Common myeloid progenitor, CD34-positive (primary cell): ENCODE measurements at regions not wholly inside any gene's neighbourhood (a gene's known extent, or its start where the extent isn't known, plus 50 kb on each side); places are given as distances from the start of the nearest gene placed in this dataset.

Source experiments
- CTCF ChIA-PET: fragments of 350-600 bp; sonication (Branson Sonifier 250); formaldehyde crosslinking; loops from one replicate; lab custom pipeline; 2021; ENCODE audit warnings: antibody characterized with exemption; lab: Charles Lee
- POLR2A ChIA-PET: fragments of 350-600 bp; sonication (Branson Sonifier 250); formaldehyde crosslinking; loops from one replicate; lab custom pipeline; 2021; ENCODE audit warnings: antibody characterized with exemption; lab: Charles Lee
- DNase-seq, 3 donors: peaks; one replicate each; pipeline versions ENCODE4 v3.0.0 to v3.0.0-alpha.2; 2013
- H3K27ac ChIP-seq, 2 experiments: 1 replicate in 1 of 2; 2 replicates in 1 of 2; pipeline ENCODE4 v1.7.0; 2013; ENCODE audit warnings: inconsistent platforms in 2 of 2, low read length in 2 of 2, mild to moderate bottlenecking in 2 of 2, low read depth in 1 of 2, moderate library complexity in 1 of 2; ENCODE audit not compliant: severe bottlenecking in 2 of 2, insufficient read depth in 1 of 2, poor library complexity in 1 of 2
- H3K27me3 ChIP-seq, 5 experiments: replicated peaks in 2 of 5; 1 replicate in 3 of 5; 2 replicates in 2 of 5; pipeline versions ENCODE4 v1.6.1 to v1.7.0; 2013; ENCODE audit warnings: low read length in 4 of 5, mild to moderate bottlenecking in 2 of 5, moderate library complexity in 2 of 5, inconsistent platforms in 1 of 5; ENCODE audit not compliant: insufficient read depth in 5 of 5, control insufficient read depth in 4 of 5
- H3K36me3 ChIP-seq, 4 experiments: 1 replicate in 2 of 4; 2 replicates in 2 of 4; pipeline versions ENCODE4 v1.6.1 to v1.7.0; 2013; ENCODE audit warnings: low read length in 3 of 4, control low read depth in 1 of 4, mild to moderate bottlenecking in 1 of 4; ENCODE audit not compliant: control insufficient read depth in 4 of 4, insufficient read depth in 4 of 4
- H3K4me1 ChIP-seq, 4 experiments: 1 replicate in 3 of 4; 2 replicates in 1 of 4; pipeline versions ENCODE4 v1.6.1 to v1.7.1; 2013; ENCODE audit warnings: low read length in 3 of 4, mild to moderate bottlenecking in 3 of 4, control low read depth in 1 of 4, inconsistent platforms in 1 of 4, moderate library complexity in 1 of 4; ENCODE audit not compliant: control insufficient read depth in 4 of 4, insufficient read depth in 4 of 4; ENCODE audit errors: control extremely low read depth in 1 of 4
- H3K4me3 ChIP-seq, 7 experiments: 1 replicate in 4 of 7; 2 replicates in 3 of 7; pipeline versions ENCODE4 v1.5.1 to v1.7.0; 2013; ENCODE audit warnings: mild to moderate bottlenecking in 7 of 7, low read length in 6 of 7, moderate library complexity in 6 of 7, inconsistent platforms in 2 of 7, low read depth in 2 of 7, control low read depth in 1 of 7; ENCODE audit not compliant: insufficient read depth in 4 of 7, control insufficient read depth in 1 of 7; ENCODE audit errors: extremely low read depth in 1 of 7
- H3K9me3 ChIP-seq, 5 experiments: 1 replicate in 4 of 5; 2 replicates in 1 of 5; pipeline versions ENCODE4 v1.6.1 to v1.7.1; 2013; ENCODE audit warnings: low read length in 4 of 5, mild to moderate bottlenecking in 2 of 5, inconsistent platforms in 1 of 5, low read depth in 1 of 5, moderate library complexity in 1 of 5; ENCODE audit not compliant: control insufficient read depth in 4 of 5, insufficient read depth in 2 of 5; ENCODE audit errors: control extremely low read depth in 1 of 5
- WGBS: methylation state at CpG from one replicate; pipeline ENCODE4 v1.1.5; 2013; ENCODE audit not compliant: insufficient coverage; 5-methylcytosine and 5-hydroxymethylcytosine counted together

DNA sequence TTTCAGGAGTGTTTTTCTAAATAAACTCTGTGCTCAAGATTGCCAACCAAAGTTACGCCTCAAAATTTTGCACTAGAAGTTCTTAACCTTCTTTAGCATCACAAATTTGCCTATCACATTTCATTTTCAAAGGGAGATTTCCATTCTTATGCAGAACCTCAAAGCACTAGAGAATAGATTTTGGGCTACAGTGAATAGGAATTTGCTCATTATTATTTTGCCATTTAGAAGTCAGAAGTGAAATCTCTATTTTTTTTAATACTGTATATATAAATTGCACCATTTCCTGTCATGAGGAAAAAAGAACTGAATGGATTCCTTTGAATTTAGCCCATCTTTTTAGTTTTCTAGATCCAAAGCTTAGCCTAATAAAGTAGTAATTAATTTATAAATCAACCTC, 796.4 kb downstream of the ADGRL2 start:
- peaks cover 9 to 25% (median 15%) of the 10 kb centered on the region in 4 experiments for H3K4me1 ChIP-seq
- DNase-seq = no peak

DNA sequence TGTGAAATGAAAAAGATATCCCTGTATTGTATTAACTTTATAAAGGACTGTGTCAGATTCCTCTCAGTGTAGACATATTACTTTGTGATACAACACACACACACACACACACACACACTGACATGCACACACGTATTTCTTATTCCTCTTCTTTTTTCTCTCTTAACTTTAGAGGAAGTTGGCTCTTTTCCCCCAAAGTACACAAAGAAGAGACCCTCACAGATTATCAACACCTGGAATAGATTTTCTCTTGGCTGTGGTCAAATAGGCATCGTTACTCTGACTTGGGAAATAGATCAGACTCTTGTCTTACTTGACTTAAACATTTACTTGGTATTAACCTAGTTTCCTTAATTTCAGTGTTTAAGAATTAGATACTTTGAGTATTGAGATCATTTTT, 792.8 kb downstream of the ADGRL2 start:
- H3K27me3 ChIP-seq = no peaks in the 10 kb centered on the region
- 57% methylated on average over 1 of the region's 2 CpGs for WGBS
- CTCF ChIA-PET = no interaction called here
- peaks cover 2 to 11% (median 6%) of the 10 kb centered on the region in 4 experiments for H3K4me1 ChIP-seq
- H3K27ac ChIP-seq = no peak overlapping the region
- H3K9me3 ChIP-seq = no peaks in the 10 kb centered on the region
- POLR2A ChIA-PET = no interaction called here
- no peak for DNase-seq
- H3K4me3 ChIP-seq = no peak overlapping the region
- no peaks in the 10 kb centered on the region for H3K36me3 ChIP-seq

More for the DNA sequence above, 796.4 kb downstream of the ADGRL2 start:
- Histone ChIP-seq H3K27me3 (no peaks in the 10 kb centered on the region), H3K27ac (no peak overlapping the region), H3K9me3 (no peaks in the 10 kb centered on the region), H3K36me3 (no peaks in the 10 kb centered on the region), H3K4me3 (no peak overlapping the region)
- WGBS = no CpG with 5 or more reads among the region's 1 CpG
- ChIA-PET POLR2A (no interaction called here), CTCF (no interaction called here)

DNA sequence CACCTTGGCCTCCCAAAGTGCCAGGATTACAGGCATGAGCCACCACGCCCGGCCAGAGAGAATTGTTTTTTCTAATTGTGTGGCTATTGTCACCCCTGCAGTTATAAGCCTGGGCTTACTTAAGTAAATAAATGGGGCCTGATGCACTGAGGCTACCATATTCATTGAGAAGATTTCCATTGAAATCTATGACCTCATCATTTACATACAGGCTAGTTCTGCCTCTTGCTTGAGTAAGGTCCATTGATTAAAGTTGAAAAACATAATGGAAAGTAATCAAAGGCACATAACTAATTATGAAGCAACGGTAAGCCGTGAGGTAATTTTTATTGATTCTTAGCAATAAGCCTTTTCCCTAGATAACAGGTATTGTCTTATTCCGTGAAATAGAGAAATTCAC, 788.9 kb downstream of the ADGRL2 start:
- Histone ChIP-seq H3K9me3 (no peaks in the 10 kb centered on the region), H3K36me3 (no peaks in the 10 kb centered on the region), H3K27me3 (no peaks in the 10 kb centered on the region), H3K4me1 (no peaks in the 10 kb centered on the region), H3K4me3 (no peak overlapping the region), H3K27ac (no peak overlapping the region)
- WGBS = 100% methylated on average over 3 of the region's 5 CpGs
- CTCF ChIA-PET = no interaction called here
- no peak for DNase-seq
- POLR2A ChIA-PET = no interaction called here

DNA sequence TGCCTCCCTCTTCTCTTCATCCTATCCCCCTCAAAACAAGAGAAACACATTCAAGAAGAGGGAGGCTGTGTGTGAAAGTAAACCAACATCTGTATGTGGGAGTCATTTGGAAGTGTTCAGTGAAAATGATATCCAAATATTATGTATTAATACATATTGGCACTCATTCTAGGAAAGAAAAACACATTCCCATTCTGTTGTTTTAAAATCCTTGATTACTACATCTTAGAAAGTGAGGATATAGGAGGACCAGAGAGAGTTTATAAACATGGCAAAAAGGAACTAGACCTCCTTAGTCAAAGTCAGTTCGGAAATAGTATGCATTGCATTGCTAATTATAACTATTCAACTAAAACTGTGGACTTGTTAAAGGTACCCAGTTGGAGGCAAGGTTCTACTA, 786.6 kb downstream of the ADGRL2 start:
- Histone ChIP-seq H3K4me1 (no peaks in the 10 kb centered on the region), H3K27ac (no peak overlapping the region), H3K9me3 (no peaks in the 10 kb centered on the region), H3K4me3 (no peak overlapping the region), H3K36me3 (no peaks in the 10 kb centered on the region), H3K27me3 (no peaks in the 10 kb centered on the region)
- POLR2A ChIA-PET = no interaction called here
- CTCF ChIA-PET = no interaction called here
- DNase-seq = no peak
- no CpG with 5 or more reads among the region's 1 CpG for whole genome bisulfite sequencing

DNA sequence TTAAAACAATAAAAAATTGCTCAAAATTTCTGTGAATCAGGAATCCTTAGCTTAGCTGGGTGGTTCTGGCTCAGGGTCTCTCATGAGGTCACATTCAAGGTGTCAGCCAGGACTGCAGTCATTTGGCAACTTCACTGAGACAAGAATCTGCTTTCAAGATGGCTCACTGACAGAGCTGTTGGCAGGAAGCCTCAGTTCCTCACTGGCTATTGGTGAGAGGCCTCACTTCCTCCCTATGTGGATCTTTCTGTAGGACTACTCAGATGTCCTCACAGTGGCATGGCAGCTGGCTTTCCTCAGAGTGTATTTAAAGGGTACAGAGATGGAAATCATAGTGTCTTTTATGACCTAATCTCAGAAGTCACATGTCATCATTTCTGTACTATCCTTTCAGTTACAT, 785.7 kb downstream of the ADGRL2 start:
- Histone ChIP-seq H3K27ac (no peak overlapping the region), H3K9me3 (no peaks in the 10 kb centered on the region), H3K4me3 (no peak overlapping the region), H3K4me1 (no peaks in the 10 kb centered on the region), H3K27me3 (no peaks in the 10 kb centered on the region), H3K36me3 (no peaks in the 10 kb centered on the region)
- no peak for DNase-seq
- ChIA-PET POLR2A (no interaction called here), CTCF (no interaction called here)

DNA sequence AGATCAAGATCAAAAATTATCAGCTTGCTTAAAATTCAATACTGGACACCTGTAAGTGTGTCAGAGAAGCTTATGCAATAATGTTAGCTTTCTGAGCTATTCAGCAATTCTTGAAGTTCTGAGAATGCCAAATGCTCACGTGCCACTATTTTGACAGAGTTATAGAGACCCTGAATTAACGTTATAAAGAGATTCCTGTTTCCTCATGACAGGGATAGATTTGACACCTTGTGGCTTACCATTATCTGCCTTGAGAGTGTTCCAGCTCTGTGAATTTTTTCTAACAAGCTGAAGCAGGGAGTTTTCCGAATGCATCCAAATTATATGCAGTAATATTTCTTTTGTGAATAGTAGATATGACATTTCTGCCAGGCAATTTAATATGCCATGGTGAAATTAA, 781.6 kb downstream of the ADGRL2 start:
- no peaks in the 10 kb centered on the region for H3K27me3 ChIP-seq
- WGBS = 22% methylated on average over 1 of the region's 3 CpGs
- no peaks in the 10 kb centered on the region for H3K36me3 ChIP-seq
- no peak for DNase-seq
- ChIA-PET POLR2A (no interaction called here), CTCF (no interaction called here)
- no peaks in the 10 kb centered on the region for H3K9me3 ChIP-seq
- no peak overlapping the region for H3K27ac ChIP-seq
- H3K4me3 ChIP-seq = no peak overlapping the region
- peaks cover 0 to 11% (median 2%) of the 10 kb centered on the region in 4 experiments for H3K4me1 ChIP-seq

DNA sequence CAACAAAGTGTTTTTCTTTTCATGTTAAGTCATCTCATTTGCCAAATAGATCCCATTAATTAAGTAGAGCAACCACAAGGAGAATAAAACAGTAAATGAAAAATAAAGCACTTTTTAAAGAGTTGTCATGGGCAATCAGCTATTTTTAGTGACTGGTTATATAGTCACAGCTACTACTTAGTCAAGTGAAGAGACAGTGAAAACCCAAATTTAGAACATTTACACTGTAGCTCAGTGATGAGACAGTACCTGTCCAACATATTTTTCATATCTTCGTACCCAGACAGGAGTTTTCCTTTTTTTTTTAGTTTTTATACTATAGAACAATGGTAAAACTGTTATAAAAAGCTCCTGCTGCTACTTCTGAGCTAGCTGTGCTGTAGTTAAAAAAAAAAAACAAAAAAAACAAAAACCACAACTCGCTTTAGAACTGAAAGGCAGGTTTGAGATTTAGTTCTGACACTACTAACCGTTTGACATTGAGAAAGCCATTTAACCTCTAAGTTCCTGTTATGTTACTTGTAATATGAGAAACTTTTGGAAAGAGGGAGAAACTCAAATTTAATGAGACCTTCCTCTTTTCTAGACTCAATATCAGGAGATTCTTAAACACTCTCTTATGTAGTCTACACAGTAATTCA, 777.5 kb downstream of the ADGRL2 start:
- CTCF ChIA-PET = no interaction called here
- POLR2A ChIA-PET = interaction anchor here (0.7 kb wide), 1 partner anchor 137 kb away, joined by 4 read pairs; no protein-coding TSS in a partner anchor
- no CpG with 5 or more reads among the region's 3 CpGs for WGBS
- DNase-seq = peak in 2 of 3 donors; percentile 13 to 18
- Histone ChIP-seq H3K9me3 (no peaks in the 10 kb centered on the region), H3K27ac (no peak overlapping the region), H3K4me3 (no peak overlapping the region), H3K36me3 (no peaks in the 10 kb centered on the region), H3K27me3 (no peaks in the 10 kb centered on the region), H3K4me1 (peaks cover 0 to 11% (median 2%) of the 10 kb centered on the region in 4 experiments)
